NCI-H345 (cell line): ENCODE measurements at regions not wholly inside any gene's neighbourhood (a gene's known extent, or its start where the extent isn't known, plus 50 kb on each side); places are given as distances from the start of the nearest gene placed in this dataset.
A peak's percentile ranks its signal among the peaks of the same experiment; 100 is the strongest.

ENCODE experiments used
- DNase-seq: peaks from one replicate; lab custom pipeline; 2025; lab: John Stamatoyannopoulos, UW

DNA sequence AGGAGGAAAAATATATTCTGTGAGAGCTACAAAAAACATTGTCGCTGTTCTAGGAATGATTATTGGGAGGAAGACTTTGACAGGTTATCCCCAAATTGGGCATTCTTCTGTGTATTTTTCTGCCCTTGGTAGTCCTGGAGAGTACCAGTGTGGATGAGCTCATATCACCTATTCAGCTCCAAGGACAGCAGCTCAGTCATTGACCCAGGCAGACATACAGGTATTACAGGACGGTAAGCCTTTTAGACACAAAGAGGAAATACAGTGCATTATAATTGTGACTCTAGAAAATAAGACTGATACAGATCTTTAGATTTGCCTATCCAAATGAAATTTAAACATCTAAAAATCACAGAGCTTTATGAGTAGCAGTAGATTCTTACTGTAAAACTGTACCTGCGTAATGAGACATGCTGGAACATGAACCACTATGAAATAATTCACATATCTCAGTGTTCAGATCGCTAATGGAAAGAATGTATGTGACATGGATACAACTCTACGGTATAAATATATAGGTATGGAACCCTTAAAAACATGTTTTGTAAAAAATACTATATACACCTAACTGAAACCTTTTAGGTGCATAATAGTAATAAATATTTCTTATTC lies 56.0 kb downstream of the PLK2 start:
- no peak for DNase-seq

GRCh38 chr5:58401701-58402100 lies 58.2 kb downstream of the PLK2 start:
- no peak for DNase-seq

DNA sequence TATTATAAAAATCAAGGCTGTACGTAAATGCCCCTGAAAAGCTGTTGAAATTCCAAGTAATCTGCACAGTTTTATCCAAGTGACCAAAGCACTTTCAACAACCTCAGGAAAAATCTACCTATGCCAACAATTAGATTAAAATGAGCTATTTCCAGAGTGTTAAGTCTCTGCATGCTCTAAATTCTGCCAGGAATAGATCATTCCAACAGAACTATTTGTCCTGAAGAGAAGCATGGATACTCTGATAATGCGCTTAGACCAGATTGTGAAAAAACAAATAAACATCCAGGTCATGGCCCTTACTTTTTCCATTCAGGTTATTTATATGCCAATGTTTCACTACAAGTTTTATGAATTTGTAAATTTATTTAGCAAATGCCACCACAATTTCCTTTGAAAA lies 59.1 kb downstream of the PLK2 start:
- DNase-seq, result no peak

DNA sequence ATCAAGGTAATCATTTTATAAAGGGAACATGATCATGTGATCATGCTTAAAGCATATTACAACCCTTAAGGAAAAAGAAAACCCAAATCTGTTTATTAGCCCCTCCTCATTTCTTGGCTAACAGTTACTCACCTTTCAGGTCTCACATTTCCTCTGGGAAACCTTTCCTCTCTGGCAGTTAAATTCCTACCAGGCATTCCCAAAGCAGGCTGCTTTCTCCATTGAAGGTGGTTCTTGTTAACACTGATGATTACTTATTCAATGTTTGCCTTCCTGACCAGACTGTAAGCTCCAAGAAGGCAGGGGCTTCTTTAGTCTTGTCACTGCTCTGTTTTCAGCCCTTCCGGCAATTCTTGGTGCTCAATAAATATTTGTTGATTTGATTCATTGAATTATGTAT lies 59.9 kb downstream of the PLK2 start:
- no peak for DNase-seq

- DNase-seq, result no peak
Observed at GRCh38 chr5:58394339-58394738, 65.5 kb downstream of the PLK2 start.

- no peak for DNase-seq
Observed at GRCh38 chr5:58393716-58394115, 66.2 kb downstream of the PLK2 start.

DNA sequence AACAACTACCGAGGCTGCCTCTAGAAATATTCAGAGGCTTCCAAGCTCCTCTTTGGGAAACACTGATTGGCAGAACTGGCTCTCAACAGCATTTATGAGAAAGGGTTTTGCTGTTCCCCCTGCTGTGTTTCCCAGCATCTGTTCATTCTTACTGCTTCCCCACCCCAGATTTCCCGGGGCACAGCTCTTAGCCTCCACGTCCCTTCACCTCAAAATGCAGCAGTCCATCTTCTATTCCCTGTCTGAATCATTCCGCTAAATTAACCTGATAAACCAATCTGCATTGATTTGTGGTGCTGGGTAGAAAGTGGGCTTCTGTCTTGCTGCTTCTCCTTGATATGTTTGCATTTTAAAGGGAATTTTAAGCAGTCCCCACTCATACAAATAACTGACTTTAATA lies 67.4 kb downstream of the PLK2 start:
- no peak for DNase-seq

DNA sequence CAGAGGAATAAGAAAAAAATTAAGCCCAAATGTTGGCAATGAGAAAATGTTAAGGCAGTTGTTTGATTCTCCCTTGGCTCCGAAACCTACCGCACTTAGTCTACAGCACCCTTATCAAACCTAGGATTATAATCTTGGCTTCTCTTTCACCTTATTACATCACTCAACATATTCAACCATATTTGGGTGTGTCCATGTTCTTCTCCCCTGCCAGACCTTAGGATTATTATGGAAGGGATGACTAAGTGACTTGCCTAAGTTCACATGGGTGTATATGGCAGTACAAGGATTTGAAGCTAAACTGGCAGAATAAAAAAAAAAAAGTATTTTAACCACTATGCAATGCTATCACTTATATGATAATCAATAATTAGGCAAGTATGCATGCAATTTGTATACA lies 76.4 kb downstream of the PLK2 start:
- no peak for DNase-seq

DNA sequence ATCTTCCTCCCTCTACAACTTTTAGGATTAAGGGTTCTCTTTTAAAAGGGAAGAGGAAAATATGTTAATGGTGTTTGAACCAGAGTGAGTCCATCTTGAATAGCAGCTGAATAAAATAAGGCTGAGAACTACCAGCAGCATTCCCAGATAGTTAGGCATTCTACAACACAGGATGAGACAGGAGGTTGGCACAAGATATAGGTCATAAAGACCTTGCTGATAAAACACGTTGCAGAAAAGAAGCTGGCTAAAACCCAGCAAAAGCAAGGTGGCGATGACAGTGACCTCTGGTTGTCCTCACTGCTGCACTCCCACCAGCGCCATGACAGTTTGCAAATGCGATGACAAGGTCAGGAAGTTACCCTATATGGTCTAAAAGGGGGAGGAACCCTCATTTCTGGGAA lies 77.8 kb downstream of the PLK2 start:
- DNase-seq, result no peak

DNA sequence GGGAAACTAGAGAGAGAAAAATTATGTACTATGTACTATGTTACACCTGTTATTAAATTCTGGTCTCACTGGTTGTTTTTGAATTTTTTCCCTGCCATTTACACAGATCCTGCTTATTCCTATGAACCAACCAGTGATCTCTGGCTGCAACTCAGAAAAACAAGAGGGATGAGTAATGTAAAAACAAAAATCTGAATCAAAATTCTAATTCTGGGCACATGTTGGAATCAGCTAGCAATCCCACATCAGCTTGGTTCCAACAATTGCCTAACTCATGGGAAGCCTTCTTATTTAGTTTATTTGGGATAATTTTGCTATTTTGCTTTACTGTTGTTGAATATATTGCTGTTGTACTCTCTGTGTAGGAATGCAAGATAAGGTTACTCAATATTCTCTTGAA lies 78.3 kb downstream of the PLK2 start:
- DNase-seq, result no peak

- DNase-seq, result no peak
Observed at GRCh38 chr5:58380655-58381054, 79.2 kb downstream of the PLK2 start.

- no peak for DNase-seq
Observed at GRCh38 chr5:58378613-58379390, 81.1 kb downstream of the PLK2 start.

GRCh38 chr5:58370606-58371005 lies 89.3 kb downstream of the PLK2 start:
- no peak for DNase-seq

GRCh38 chr5:58369513-58370190 lies 90.2 kb downstream of the PLK2 start:
- no peak for DNase-seq

DNA sequence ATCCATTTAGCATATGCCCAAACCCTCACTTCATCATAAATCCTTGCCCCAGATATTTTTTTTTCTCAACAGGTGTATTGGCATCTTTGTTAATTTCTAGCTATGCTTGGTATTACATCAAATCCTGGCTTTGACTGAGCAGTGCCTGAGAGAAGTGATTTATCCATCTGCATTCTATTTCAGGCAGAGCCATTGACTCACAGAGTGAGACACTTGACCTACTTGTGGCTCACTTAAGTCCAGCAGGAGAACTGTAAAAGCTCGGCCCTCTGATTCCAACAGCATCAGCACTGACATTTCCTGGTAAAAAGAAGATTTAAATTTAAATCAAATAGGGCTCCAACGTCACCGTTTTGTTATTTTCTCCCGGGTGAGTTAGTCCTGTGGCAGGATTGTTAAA lies 93.4 kb downstream of the PLK2 start:
- no peak for DNase-seq

DNA sequence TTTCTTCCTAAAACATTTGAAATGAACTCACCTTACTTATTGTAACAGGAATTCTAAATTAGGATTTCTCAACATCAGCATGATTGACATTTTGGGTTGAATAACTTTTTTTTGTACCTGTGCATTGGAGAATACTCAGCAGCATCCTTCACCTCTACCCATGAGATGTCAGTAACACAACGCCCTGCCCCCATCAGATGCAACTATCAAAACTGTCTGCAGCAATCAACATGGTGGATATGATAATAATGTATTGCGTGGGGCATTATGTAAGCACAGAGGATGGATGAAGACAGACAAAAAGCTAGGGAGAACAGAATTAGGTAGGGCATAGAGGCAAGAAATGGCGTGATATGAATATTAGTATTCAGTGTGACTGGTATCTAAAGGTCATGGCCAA lies 94.1 kb downstream of the PLK2 start:
- no peak for DNase-seq

GRCh38 chr5:58363461-58364249 lies 96.2 kb downstream of the PLK2 start:
- DNase-seq, result no peak

DNA sequence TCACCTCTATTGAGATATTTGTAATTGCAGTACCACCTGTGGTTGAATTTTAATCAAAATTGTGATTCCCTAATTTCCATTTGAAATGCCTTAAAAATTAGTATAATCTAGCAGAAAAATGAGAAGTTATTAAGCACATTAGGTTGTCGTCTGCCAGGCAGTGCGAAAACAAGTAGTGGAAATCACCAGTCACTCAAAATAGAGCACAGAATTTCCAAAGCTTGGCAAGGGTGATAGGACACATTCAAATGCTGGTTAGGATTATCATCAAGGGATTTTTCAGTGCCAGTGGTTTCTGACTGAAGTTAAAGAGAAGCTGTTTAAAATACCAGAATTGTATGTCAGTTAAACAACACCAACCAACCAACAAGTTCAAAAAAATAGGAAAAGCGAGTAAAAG lies 97.8 kb downstream of the PLK2 start:
- DNase-seq, result no peak

- DNase-seq, result peak; percentile 19
Observed at GRCh38 chr5:58360794-58361193, 99.1 kb downstream of the PLK2 start.

GRCh38 chr5:58359981-58360380 lies 99.9 kb downstream of the PLK2 start:
- DNase-seq, result no peak

DNA sequence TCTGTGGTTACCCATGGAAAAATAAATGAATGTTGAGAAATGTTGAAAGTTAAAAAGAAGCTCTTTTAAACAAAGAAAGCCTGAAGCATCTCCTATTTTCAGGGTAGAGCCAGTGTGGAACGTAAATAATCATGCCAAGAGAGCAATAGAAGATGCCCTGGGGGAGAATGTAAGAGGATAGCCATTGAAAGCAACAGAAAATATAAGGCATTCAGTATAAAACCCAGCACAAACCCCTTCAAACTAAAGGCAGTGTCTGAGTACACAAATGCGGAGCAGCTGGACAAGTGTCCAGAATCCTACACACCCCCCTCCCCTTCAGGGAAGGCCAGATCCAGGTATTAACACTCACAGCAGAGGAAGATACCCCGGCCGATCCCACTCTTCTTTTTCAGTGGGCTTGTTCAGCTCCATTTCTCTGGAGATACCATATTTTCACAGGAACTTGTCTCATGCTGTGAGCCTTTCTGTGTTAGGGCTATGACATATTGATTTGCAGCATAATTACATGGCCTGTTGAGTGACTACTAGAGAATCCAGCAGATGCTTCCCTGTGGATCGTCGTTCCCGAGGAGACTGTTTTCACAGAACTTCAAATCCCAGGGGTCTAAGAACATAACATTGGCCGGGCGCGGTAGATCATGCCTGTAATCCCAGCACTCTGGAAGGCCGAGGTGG lies 101.2 kb downstream of the PLK2 start:
- peak; percentile 36 for DNase-seq
